ENCODE measurements at regions not wholly inside any gene's neighbourhood (a gene's known extent, or its start where the extent isn't known, plus 50 kb on each side); places are given as distances from the start of the nearest gene placed in this dataset.

- TF ChIP-seq, protein P1, sequence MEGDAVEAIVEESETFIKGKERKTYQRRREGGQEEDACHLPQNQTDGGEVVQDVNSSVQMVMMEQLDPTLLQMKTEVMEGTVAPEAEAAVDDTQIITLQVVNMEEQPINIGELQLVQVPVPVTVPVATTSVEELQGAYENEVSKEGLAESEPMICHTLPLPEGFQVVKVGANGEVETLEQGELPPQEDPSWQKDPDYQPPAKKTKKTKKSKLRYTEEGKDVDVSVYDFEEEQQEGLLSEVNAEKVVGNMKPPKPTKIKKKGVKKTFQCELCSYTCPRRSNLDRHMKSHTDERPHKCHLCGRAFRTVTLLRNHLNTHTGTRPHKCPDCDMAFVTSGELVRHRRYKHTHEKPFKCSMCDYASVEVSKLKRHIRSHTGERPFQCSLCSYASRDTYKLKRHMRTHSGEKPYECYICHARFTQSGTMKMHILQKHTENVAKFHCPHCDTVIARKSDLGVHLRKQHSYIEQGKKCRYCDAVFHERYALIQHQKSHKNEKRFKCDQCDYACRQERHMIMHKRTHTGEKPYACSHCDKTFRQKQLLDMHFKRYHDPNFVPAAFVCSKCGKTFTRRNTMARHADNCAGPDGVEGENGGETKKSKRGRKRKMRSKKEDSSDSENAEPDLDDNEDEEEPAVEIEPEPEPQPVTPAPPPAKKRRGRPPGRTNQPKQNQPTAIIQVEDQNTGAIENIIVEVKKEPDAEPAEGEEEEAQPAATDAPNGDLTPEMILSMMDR (IDR thresholded peaks at IDR 0.05; ENCODE audit: poor library complexity), result no peak
- TF ChIP-seq EZH2 (IDR thresholded peaks at IDR 0.05; ENCODE audit: borderline replicate concordance), result no peak
- no peak for TF ChIP-seq EZH2phosphoT487 (IDR thresholded peaks at IDR 0.05; ENCODE audit: low read depth, severe bottlenecking, unreplicated experiment)
These were observed 139.1 kb downstream of the HDGFL1 start for GRCh38 chr6:22708469-22708868.
